H4 (cell line): ENCODE measurements at regions not wholly inside any gene's neighbourhood (a gene's known extent, or its start where the extent isn't known, plus 50 kb on each side); places are given as distances from the start of the nearest gene placed in this dataset.
A peak's percentile ranks its signal among the peaks of the same experiment; 100 is the strongest.

Experiments
- DNase-seq: peaks from one replicate; pipeline ENCODE4 v3.0.0-alpha.2; 2015; ENCODE audit warnings: low spot score

- DNase-seq: no peak
Observed at GRCh38 chr2:5539282-5540165, 152.7 kb upstream of the SOX11 start.

GRCh38 chr2:5540856-5541255 is 151.3 kb upstream of the SOX11 start:
- DNase-seq: no peak

- DNase-seq: no peak
Observed at GRCh38 chr2:5544205-5544786, 147.9 kb upstream of the SOX11 start.

- DNase-seq: no peak
Observed at GRCh38 chr2:5546181-5546580, 146.0 kb upstream of the SOX11 start.

- DNase-seq: peak; percentile 67
Observed at GRCh38 chr2:5548991-5549715, 143.0 kb upstream of the SOX11 start.

GRCh38 chr2:5549771-5550170 is 142.4 kb upstream of the SOX11 start:
- no peak for DNase-seq

- DNase-seq: no peak
Observed at GRCh38 chr2:5555636-5556035, 136.5 kb upstream of the SOX11 start.

- peak; percentile 78 for DNase-seq
Observed at GRCh38 chr2:5561006-5561405, 131.2 kb upstream of the SOX11 start.

- DNase-seq: no peak
Observed at GRCh38 chr2:5562426-5562825, 129.8 kb upstream of the SOX11 start.

- no peak for DNase-seq
Observed at GRCh38 chr2:5562865-5563264, 129.3 kb upstream of the SOX11 start.

- no peak for DNase-seq
Observed at GRCh38 chr2:5563411-5563810, 128.8 kb upstream of the SOX11 start.

GRCh38 chr2:5569256-5569655 is 122.9 kb upstream of the SOX11 start:
- no peak for DNase-seq

GRCh38 chr2:5576015-5576414 is 116.2 kb upstream of the SOX11 start:
- DNase-seq: no peak

- DNase-seq: no peak
Observed at GRCh38 chr2:5587766-5588165, 104.4 kb upstream of the SOX11 start.

- DNase-seq: no peak
Observed at GRCh38 chr2:5588601-5589000, 103.6 kb upstream of the SOX11 start.

- DNase-seq: no peak
Observed at GRCh38 chr2:5589183-5589582, 103.0 kb upstream of the SOX11 start.

- DNase-seq: no peak
Observed at GRCh38 chr2:5590886-5591285, 101.3 kb upstream of the SOX11 start.

- DNase-seq: no peak
Observed at GRCh38 chr2:5592916-5593315, 99.3 kb upstream of the SOX11 start.

- no peak for DNase-seq
Observed at GRCh38 chr2:5594249-5594695, 97.9 kb upstream of the SOX11 start.

- DNase-seq: no peak
Observed at GRCh38 chr2:5596868-5597267, 95.3 kb upstream of the SOX11 start.

- no peak for DNase-seq
Observed at GRCh38 chr2:5598156-5598555, 94.0 kb upstream of the SOX11 start.

- DNase-seq: no peak
Observed at GRCh38 chr2:5609201-5609600, 83.0 kb upstream of the SOX11 start.

GRCh38 chr2:5612666-5613065 is 79.5 kb upstream of the SOX11 start:
- no peak for DNase-seq
